ENCODE measurements at regions not wholly inside any gene's neighbourhood (a gene's known extent, or its start where the extent isn't known, plus 50 kb on each side); places are given as distances from the start of the nearest gene placed in this dataset.

- H3K14ac ChIP-seq (ENCODE audit: insufficient read depth, low read length) = no peak overlapping the region
- no peak overlapping the region for H3K18ac ChIP-seq (ENCODE audit: insufficient read length, low read depth, low read length)
- H4K20me1 ChIP-seq (ENCODE audit: control insufficient read depth, insufficient read depth, insufficient read length) = no peaks in the 10 kb centered on the region
- H3K27me3 ChIP-seq (ENCODE audit: insufficient read depth, low read length) = no peaks in the 10 kb centered on the region
- no peak overlapping the region for H3K4me3 Mint-ChIP-seq
- no peak overlapping the region for H3T11ph ChIP-seq (ENCODE audit: low read length)
- no peak overlapping the region for H2AK5ac ChIP-seq (ENCODE audit: insufficient read length, low read length)
- H3K79me2 ChIP-seq (ENCODE audit: insufficient read depth, low read length) = no peaks in the 10 kb centered on the region
- no peak overlapping the region for H3K4me2 ChIP-seq (ENCODE audit: insufficient read depth, insufficient read length, low read length)
- no peak overlapping the region for H2BK12ac ChIP-seq (ENCODE audit: insufficient read length, low read depth, low read length)
- no peak overlapping the region for H2BK15ac ChIP-seq (ENCODE audit: low read depth, low read length)
- no peak overlapping the region for H3K56ac ChIP-seq (ENCODE audit: insufficient read length, low read depth, low read length)
- no peak for DNase-seq
- H4K91ac ChIP-seq (ENCODE audit: insufficient read length, low read depth, low read length) = no peak overlapping the region
- no peaks in the 10 kb centered on the region; a peak in 1 of 5 replicates for H3K9me3 Mint-ChIP-seq
- H3K36me3 Mint-ChIP-seq (ENCODE audit: insufficient read depth in 1 of 3, low read depth in 3 of 3) = no peaks in the 10 kb centered on the region
- no peak overlapping the region for H3K4ac ChIP-seq (ENCODE audit: low read depth, low read length)
- H2BK5ac ChIP-seq (ENCODE audit: insufficient read length, low read length) = no peak overlapping the region
- H4K5ac ChIP-seq (ENCODE audit: insufficient read length, low read depth, low read length) = no peak overlapping the region
- no peaks in the 10 kb centered on the region for H3K23me2 ChIP-seq (ENCODE audit: insufficient read length, low read depth, low read length, poor library complexity, severe bottlenecking)
- H3K9ac ChIP-seq (ENCODE audit: extremely low read depth, insufficient read length, low read length) = no peak overlapping the region
- H3K27ac Mint-ChIP-seq = no peak overlapping the region; a peak in 1 of 7 replicates
- no peak overlapping the region for H2BK120ac ChIP-seq (ENCODE audit: low read depth, low read length, poor library complexity, severe bottlenecking)
- peaks cover 6 to 11% of the 10 kb centered on the region in 2 experiments for H3K4me1 Mint-ChIP-seq
- no peaks in the 10 kb centered on the region for H3K9me3 ChIP-seq (ENCODE audit: control insufficient read depth, low read depth, low read length)
- no peak overlapping the region for H3K23ac ChIP-seq (ENCODE audit: insufficient read length, low read depth, low read length)
- H3K79me1 ChIP-seq (ENCODE audit: insufficient read depth, low read depth, low read length, poor library complexity, severe bottlenecking) = no peaks in the 10 kb centered on the region
- WGBS (ENCODE audit: extremely low coverage, insufficient read length, low lambda C conversion rate) = no CpG with 5 or more reads among the region's 5 CpGs
- TF ChIP-seq CTCF (conservative IDR thresholded peaks at IDR 0.05) = 0 out of 3 replicates have a peak, but pooled peaks have one; percentile 14
- H3K27ac ChIP-seq (ENCODE audit: insufficient read length, low read depth, low read length) = no peak overlapping the region
- no peak overlapping the region for H2BK20ac ChIP-seq (ENCODE audit: low read depth, low read length, poor library complexity, severe bottlenecking)
- H4K8ac ChIP-seq (replicated peaks; ENCODE audit: insufficient read length, low read depth, low read length) = no peak overlapping the region
- no peaks in the 10 kb centered on the region for H3K4me1 ChIP-seq (ENCODE audit: insufficient read depth, low read length)
- no peak overlapping the region for H2AFZ ChIP-seq (ENCODE audit: low read length)
- no peaks in the 10 kb centered on the region for H3K27me3 Mint-ChIP-seq (ENCODE audit: low read depth)
Measured at GRCh38 chr14:53537422-53538315, 384.5 kb upstream of the DDHD1 start.
